ENCODE measurements at regions not wholly inside any gene's neighbourhood (a gene's known extent, or its start where the extent isn't known, plus 50 kb on each side); places are given as distances from the start of the nearest gene placed in this dataset.

GRCh38 chr15:39488961-39489360 is 91.9 kb upstream of the THBS1 start:
- no peak for TF ChIP-seq CTCF (conservative IDR thresholded peaks at IDR 0.05; ENCODE audit: low read depth, low read length)
- TF ChIP-seq EZH2 (IDR thresholded peaks at IDR 0.05; ENCODE audit: borderline replicate concordance, low read depth, low read length, poor library complexity, severe bottlenecking): no peak
